CD14-positive monocyte (primary cell): ENCODE measurements at regions not wholly inside any gene's neighbourhood (a gene's known extent, or its start where the extent isn't known, plus 50 kb on each side); places are given as distances from the start of the nearest gene placed in this dataset.

Source experiments
- DNase-seq, 3 donors: peaks; one replicate each; pipeline ENCODE4 v3.0.0-alpha.2; 2011 to 2022
- H2AFZ ChIP-seq: 2 replicates; pipeline ENCODE4 v1.6.0; 2012; ENCODE audit warnings: mild to moderate bottlenecking, low read depth, low read length, inconsistent platforms; ENCODE audit not compliant: insufficient read depth, poor library complexity, severe bottlenecking
- H3K27ac ChIP-seq, 2 donors: 1 replicate in 1 of 2; 2 replicates in 1 of 2; pipeline ENCODE4 v1.5.1; 2012 to 2013; ENCODE audit warnings: low read length in 2 of 2, control low read depth in 1 of 2, inconsistent platforms in 1 of 2, low read depth in 1 of 2, mild to moderate bottlenecking in 1 of 2
- H3K27me3 ChIP-seq, 2 donors: one replicate each; pipeline versions ENCODE4 v1.6.0 to v1.6.1; 2011 to 2013; ENCODE audit warnings: low read length in 2 of 2; ENCODE audit not compliant: control insufficient read depth in 2 of 2, insufficient read depth in 2 of 2
- H3K36me3 ChIP-seq, 2 donors: replicated peaks in 1 of 2; 1 replicate in 1 of 2; 2 replicates in 1 of 2; pipeline versions ENCODE4 v1.5.1 to v1.6.1; 2012 to 2013; ENCODE audit warnings: low read length in 2 of 2, control low read depth in 1 of 2, inconsistent platforms in 1 of 2, mild to moderate bottlenecking in 1 of 2; ENCODE audit not compliant: insufficient read depth in 2 of 2, control insufficient read depth in 1 of 2
- H3K4me1 ChIP-seq, 2 donors: 1 replicate in 1 of 2; 2 replicates in 1 of 2; pipeline versions ENCODE4 v1.5.1 to v1.6.1; 2012 to 2013; ENCODE audit warnings: low read length in 2 of 2, control low read depth in 1 of 2, inconsistent platforms in 1 of 2, mild to moderate bottlenecking in 1 of 2, moderate library complexity in 1 of 2; ENCODE audit not compliant: insufficient read depth in 2 of 2, control insufficient read depth in 1 of 2
- H3K4me2 ChIP-seq: replicated peaks from 2 replicates; pipeline ENCODE3; 2012; ENCODE audit warnings: low read length, moderate library complexity, mild to moderate bottlenecking; ENCODE audit not compliant: poor library complexity, severe bottlenecking; ENCODE audit errors: extremely low read depth
- H3K4me3 ChIP-seq, 3 experiments: fragments of 200-600 bp in 1 of 3; sonication (generic) in 1 of 3; replicated peaks in 1 of 3; 1 replicate in 2 of 3; 2 replicates in 1 of 3; pipeline ENCODE4 v1.5.1; 2011 to 2013; ENCODE audit warnings: low read length in 3 of 3, mild to moderate bottlenecking in 3 of 3, control low read depth in 2 of 3, low read depth in 2 of 3, inconsistent platforms in 1 of 3, moderate library complexity in 1 of 3
- H3K79me2 ChIP-seq: 2 replicates; pipeline ENCODE4 v1.6.0; 2012; ENCODE audit warnings: mild to moderate bottlenecking, control low read depth, inconsistent platforms, low read length, moderate library complexity; ENCODE audit not compliant: insufficient read depth
- H3K9ac ChIP-seq: 2 replicates; pipeline ENCODE4 v1.6.0; 2017; ENCODE audit warnings: low read length, mild to moderate bottlenecking; ENCODE audit not compliant: insufficient read depth, poor library complexity, severe bottlenecking
- H3K9me3 ChIP-seq, 2 donors: replicated peaks in 1 of 2; 1 replicate in 1 of 2; 2 replicates in 1 of 2; pipeline versions ENCODE4 v1.5.1 to v1.6.1; 2012 to 2013; ENCODE audit warnings: low read length in 2 of 2, control low read depth in 1 of 2; ENCODE audit not compliant: control insufficient read depth in 1 of 2, insufficient read depth in 1 of 2
- H4K20me1 ChIP-seq: 2 replicates; pipeline ENCODE4 v1.6.0; 2012; ENCODE audit warnings: mild to moderate bottlenecking, low read length, control low read depth, moderate library complexity; ENCODE audit not compliant: insufficient read depth
- H3K27ac Mint-ChIP-seq, 7 donors: one replicate each; pipeline ENCODE4 v1.8.0; 2020; ENCODE audit warnings: mild to moderate bottlenecking in 7 of 7, mixed read lengths in 7 of 7, moderate library complexity in 6 of 7, inconsistent platforms in 2 of 7
- H3K27me3 Mint-ChIP-seq, 3 donors: one replicate each; pipeline ENCODE4 v1.8.0; 2021 to 2022; ENCODE audit warnings: low read depth in 3 of 3, mild to moderate bottlenecking in 3 of 3, mixed read lengths in 3 of 3, moderate library complexity in 3 of 3, inconsistent platforms in 1 of 3
- H3K36me3 Mint-ChIP-seq, 2 donors: one replicate each; pipeline ENCODE4 v1.8.0; 2020; ENCODE audit warnings: mixed read lengths in 2 of 2, inconsistent platforms in 1 of 2, mild to moderate bottlenecking in 1 of 2
- H3K4me1 Mint-ChIP-seq: one replicate; pipeline ENCODE4 v1.8.0; 2020; ENCODE audit warnings: mild to moderate bottlenecking, mixed read lengths
- H3K4me3 Mint-ChIP-seq, 2 donors: one replicate each; pipeline ENCODE4 v1.8.0; 2020; ENCODE audit warnings: mild to moderate bottlenecking in 2 of 2, mixed read lengths in 2 of 2, moderate library complexity in 1 of 2
- H3K9me3 Mint-ChIP-seq, 7 donors: one replicate each; pipeline ENCODE4 v1.8.0; 2020 to 2022; ENCODE audit warnings: mixed read lengths in 7 of 7, mild to moderate bottlenecking in 6 of 7, moderate library complexity in 6 of 7, inconsistent platforms in 2 of 7
- WGBS: methylation state at CpG from one replicate; pipeline ENCODE4 v1.1.5; 2013; ENCODE audit warnings: missing lambda C conversion rate; ENCODE audit not compliant: insufficient coverage; 5-methylcytosine and 5-hydroxymethylcytosine counted together
- intact Hi-C, 2 donors: fragments of 100-400 bp; cut with micrococcal nuclease; formaldehyde crosslinking; loops; one replicate each; pipeline versions ENCODE4 v1.15.0 to v1.15.1; 2023
- TF ChIP-seq, protein P1 (sequence below): fragments of 200-600 bp; IDR thresholded peaks from one replicate; pipeline ENCODE4 v1.8.0; 2022; ENCODE audit warnings: antibody characterized with exemption, mild to moderate bottlenecking

DNA sequence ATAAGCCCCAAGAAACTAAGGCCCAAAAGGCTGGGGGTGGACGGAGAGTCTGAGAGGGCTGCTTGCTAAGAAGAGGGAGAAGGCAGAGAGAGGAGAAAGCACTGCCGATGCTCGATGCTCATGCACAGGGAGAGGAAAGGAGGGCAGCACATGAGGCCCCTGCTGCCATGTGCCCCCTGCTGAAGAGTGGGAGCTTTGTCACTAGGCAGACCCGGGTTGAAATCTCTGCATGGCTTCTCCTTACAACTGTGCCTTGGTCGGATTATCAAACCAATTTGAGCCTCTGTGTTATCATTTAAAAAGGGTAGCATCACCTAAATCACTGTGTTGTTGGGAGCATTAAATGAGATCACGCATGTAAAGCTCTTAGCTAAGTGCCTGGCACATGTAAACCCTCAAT is 330.5 kb downstream of the NXPE2 start:
- peaks cover 4 to 5% of the 10 kb centered on the region in 2 donors for H3K9me3 ChIP-seq
- no peaks in the 10 kb centered on the region for H4K20me1 ChIP-seq
- Mint-ChIP-seq H3K27me3 (peaks cover 1 to 3% (median 2%) of the 10 kb centered on the region in 3 donors), H3K4me3 (no peak overlapping the region), H3K4me1 (no peaks in the 10 kb centered on the region), H3K27ac (no peak overlapping the region), H3K9me3 (peaks cover 0 to 9% (median 0%) of the 10 kb centered on the region in 7 donors), H3K36me3 (no peaks in the 10 kb centered on the region)
- 66% methylated on average over 3 of the region's 6 CpGs for WGBS
- H3K27me3 ChIP-seq: no peaks in the 10 kb centered on the region
- H3K4me2 ChIP-seq: no peak overlapping the region
- no peaks in the 10 kb centered on the region for H3K4me1 ChIP-seq
- no peak overlapping the region for H3K9ac ChIP-seq
- intact Hi-C loops: no loop called here
- no peak for DNase-seq
- no peak overlapping the region for H2AFZ ChIP-seq
- TF ChIP-seq, protein P1, sequence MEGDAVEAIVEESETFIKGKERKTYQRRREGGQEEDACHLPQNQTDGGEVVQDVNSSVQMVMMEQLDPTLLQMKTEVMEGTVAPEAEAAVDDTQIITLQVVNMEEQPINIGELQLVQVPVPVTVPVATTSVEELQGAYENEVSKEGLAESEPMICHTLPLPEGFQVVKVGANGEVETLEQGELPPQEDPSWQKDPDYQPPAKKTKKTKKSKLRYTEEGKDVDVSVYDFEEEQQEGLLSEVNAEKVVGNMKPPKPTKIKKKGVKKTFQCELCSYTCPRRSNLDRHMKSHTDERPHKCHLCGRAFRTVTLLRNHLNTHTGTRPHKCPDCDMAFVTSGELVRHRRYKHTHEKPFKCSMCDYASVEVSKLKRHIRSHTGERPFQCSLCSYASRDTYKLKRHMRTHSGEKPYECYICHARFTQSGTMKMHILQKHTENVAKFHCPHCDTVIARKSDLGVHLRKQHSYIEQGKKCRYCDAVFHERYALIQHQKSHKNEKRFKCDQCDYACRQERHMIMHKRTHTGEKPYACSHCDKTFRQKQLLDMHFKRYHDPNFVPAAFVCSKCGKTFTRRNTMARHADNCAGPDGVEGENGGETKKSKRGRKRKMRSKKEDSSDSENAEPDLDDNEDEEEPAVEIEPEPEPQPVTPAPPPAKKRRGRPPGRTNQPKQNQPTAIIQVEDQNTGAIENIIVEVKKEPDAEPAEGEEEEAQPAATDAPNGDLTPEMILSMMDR: no peak
- H3K36me3 ChIP-seq: no peaks in the 10 kb centered on the region
- no peak overlapping the region for H3K4me3 ChIP-seq
- H3K79me2 ChIP-seq: no peaks in the 10 kb centered on the region
- no peak overlapping the region for H3K27ac ChIP-seq

DNA sequence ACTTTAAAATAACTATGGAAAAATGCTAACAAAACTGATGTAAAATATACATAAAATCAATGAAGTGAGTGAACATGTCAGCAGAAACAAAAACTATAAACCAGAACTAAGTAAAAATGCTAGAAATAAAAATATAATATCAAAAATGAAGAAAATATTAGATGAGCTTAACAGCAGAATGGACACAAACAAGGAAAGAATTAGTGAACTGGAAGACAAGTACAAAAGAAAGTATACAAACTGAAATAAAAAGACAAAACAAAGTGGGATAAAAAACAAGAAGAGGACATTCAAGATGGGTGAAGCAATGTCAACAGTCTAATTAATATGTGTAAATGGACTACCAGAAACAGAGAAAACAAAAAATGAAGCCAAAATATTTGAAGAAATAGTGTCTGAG is 339.2 kb downstream of the NXPE2 start:
- H3K36me3 ChIP-seq: no peaks in the 10 kb centered on the region
- H3K4me1 ChIP-seq: no peaks in the 10 kb centered on the region
- H3K9me3 Mint-ChIP-seq: peaks cover 2 to 16% (median 4%) of the 10 kb centered on the region in 7 donors
- intact Hi-C loops: no loop called here
- H3K4me2 ChIP-seq: no peak overlapping the region
- peaks cover 0 to 11% of the 10 kb centered on the region in 2 donors for H3K9me3 ChIP-seq
- no peak overlapping the region for H3K4me3 ChIP-seq
- H3K4me3 Mint-ChIP-seq: no peak overlapping the region
- H2AFZ ChIP-seq: no peak overlapping the region
- no peak overlapping the region for H3K27ac Mint-ChIP-seq
- no peaks in the 10 kb centered on the region for H3K36me3 Mint-ChIP-seq
- no peak overlapping the region for H3K9ac ChIP-seq
- DNase-seq: no peak
- H3K79me2 ChIP-seq: no peaks in the 10 kb centered on the region
- peaks cover 0 to 2% (median 0%) of the 10 kb centered on the region in 3 donors for H3K27me3 Mint-ChIP-seq
- TF ChIP-seq, protein P1: no peak
- H3K27me3 ChIP-seq: no peaks in the 10 kb centered on the region
- no peaks in the 10 kb centered on the region for H4K20me1 ChIP-seq
- H3K4me1 Mint-ChIP-seq: no peaks in the 10 kb centered on the region
- H3K27ac ChIP-seq: no peak overlapping the region
